ENCODE measurements at regions not wholly inside any gene's neighbourhood (a gene's known extent, or its start where the extent isn't known, plus 50 kb on each side); places are given as distances from the start of the nearest gene placed in this dataset.
A peak's percentile ranks its signal among the peaks of the same experiment; 100 is the strongest.

DNA sequence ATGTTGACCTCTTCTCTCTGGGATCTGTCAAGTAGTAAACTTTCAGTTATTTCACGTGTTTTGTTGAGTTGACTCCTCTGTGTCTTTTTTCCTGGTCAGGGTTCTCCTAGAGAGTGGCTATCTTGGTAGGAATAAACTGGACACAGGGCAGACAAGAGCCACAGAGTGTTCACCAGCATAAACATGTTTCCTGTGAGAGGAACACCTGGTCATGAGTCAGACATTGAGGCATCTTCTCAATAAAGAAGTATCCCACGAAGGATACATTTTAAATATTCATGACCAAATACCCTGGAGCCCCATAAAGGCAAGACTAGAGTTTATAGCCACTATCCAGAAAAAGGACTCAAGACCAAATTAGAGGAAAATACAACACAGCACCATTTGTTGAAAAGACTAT lies 269.7 kb upstream of the ZNF521 start:
- DNase-seq: no peak

DNA sequence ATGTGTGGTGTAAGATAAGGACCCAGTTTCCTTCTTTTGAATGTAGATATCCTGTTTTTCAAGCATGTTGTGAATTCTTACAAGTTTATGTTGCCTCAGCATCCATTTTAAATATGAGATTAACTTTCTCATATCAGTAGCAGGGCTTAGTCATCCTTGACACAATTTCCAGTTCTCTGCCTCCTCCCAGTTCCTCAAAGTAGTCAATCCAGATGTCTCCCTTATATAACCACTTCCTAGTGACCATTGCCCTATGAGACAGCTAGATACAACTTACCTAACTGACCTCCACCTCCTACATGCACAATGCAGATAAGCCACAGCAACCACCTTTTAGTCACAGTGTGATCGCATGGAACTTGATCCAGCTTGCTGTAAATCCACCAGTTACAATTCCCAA lies 269.2 kb upstream of the ZNF521 start:
- DNase-seq: no peak

DNA sequence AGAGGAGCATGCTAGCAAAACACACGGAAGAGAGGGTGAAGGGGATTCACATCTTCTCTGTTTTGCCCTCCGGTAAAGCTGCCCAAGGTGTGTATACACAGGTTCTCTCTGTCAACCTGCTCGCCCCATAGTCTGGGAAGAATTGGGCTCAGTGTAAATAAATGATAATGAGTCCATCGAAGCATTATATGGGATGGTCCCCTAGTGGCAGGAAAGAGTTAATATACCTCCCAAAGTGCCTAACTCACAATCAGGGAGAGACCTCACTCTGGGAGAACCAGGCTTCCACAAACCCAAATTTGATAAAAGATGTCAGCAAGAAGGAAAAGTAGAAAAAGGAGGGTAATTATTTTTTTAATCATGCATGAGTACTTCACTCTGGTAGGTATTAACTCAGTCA lies 262.2 kb upstream of the ZNF521 start:
- no peak for DNase-seq

DNA sequence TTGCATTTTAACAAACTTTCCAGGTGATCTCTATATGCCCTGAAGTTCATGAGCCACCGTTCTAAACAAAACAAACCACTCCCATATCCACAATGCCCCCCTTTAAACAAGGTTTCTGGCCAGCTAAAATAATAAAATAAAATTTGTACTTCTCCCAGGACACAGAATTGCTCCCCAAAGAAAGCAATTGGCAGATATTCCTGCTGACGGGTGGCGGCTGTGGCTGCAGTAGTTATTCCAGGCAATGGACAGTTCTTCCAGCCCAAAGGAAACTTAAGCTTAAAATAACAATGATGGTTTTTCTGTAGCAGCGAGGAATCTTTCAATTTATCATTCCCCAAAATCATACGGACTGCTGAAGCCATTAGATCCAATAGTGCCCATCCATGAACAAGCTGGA lies 260.5 kb upstream of the ZNF521 start:
- no peak for DNase-seq

DNA sequence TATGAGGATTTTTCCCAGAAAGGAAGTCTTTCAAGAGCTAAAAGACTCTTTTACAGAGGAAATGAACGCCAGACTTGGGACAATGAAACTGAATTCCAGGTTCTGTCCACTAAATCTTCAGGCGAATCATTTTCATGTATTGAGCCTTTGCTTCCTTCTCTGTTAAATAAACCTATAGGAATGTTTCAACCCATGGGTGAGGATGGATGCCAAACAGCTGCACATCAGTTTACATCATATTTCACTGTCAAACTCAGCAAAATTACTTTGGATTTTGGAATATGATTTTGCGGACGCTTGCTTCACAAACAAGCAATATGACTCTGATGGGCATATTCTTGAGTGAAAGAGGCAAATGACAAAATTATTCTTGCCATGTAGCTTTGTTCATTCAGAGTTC lies 256.1 kb upstream of the ZNF521 start:
- no peak for DNase-seq

DNA sequence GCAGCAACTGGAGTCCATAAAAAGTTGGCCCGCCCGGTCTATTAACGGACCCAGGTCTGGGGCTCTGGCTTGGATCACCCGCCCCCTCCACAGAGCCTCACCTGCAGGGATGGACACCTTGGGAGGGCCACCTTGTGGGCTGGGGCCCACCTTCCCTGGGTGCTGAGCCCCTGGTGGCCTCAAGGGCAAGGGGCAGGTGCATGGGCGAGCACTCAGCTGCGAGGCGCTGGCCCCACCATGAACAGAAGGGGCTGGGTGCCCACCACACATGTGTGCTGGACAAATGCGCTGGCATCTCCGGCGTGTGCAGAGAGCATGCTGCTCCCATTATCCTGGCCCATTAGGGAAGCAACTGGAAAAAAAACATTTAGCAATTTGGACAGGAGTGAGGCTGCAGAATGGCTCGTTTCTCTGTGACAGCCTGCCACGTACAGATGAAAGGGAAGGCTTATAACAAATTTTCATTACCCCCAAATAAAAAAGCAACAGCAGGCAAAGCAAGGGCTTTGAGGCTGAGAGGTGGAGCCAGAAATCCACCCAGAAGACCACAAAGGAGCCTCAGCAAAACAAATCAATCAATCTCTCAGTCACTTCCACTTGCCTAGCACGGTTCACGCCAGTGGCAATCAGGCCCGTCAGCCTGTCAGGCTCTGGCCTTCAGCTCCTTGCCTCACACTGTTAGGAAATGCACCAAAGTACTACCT lies 253.1 kb upstream of the ZNF521 start:
- no peak for DNase-seq

DNA sequence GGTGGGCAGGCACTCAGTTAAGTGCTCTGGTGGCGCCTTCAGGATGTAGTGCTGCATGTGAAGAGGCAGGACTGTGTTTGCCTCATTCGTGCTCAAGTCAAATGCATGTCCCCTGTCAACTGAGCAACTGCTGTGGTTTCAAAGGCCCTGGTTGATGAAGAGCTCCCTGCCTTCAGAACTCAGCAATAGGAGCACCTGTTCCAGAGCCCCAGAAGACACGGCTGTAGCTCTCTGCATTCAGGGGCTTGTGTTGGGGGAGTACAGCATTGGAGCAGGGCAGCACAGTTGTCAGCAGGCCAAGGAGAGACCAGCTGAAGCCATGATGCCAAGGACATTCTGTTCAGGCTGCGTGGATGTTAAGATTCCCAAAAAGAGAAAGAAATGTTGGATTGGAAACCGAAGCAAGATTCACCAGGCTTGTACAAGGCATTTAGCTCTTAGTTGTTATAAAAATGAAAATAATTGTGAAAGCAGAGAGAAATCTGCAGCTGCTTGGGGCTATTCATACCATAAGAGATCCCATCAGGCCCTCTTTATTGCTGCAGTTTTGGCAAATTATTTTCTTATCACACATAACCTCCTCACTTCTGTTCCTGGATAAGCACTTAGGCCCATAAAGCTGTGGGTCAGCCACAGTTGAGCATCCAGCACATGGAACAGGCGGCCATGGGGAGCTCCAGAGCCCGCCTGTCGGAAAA lies 252.4 kb upstream of the ZNF521 start:
- DNase-seq: no peak

DNA sequence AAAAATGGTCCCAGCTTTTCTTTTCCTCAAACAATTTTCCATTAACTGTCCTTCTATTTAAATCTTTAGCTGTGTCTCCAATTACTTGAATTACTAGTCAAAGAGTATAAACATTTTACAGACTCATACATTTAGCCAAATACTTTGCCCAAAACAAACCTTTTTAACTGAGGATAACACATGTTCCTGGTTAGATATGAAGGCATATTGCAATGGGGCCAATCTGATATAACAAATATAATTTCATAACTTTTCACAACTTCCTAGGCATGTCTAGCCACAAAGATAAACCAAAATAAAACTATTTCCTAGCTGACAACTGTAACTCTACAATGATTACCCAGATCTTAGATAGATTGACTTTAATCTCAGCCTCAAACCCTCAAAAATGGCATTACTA lies 247.5 kb upstream of the ZNF521 start:
- no peak for DNase-seq

DNA sequence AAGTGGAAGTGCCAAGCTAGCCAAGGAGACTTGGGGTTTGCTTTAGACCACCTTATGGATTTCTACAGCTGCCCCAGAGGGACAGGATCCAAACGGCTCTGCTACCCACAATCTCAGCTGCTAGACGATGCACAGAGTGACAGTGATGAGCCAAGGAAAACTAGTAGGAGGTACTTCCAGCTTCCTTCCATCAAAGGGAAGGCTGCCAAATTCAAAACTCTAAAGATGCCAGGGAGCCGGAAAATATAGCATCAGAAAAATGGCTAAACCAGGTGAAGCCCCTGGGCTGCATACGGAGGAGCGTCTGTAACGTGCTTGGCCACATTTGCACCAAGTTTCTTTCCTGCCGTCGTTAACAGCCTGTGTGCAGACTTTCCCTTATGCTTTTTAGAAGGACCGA lies 245.5 kb upstream of the ZNF521 start:
- DNase-seq: no peak

DNA sequence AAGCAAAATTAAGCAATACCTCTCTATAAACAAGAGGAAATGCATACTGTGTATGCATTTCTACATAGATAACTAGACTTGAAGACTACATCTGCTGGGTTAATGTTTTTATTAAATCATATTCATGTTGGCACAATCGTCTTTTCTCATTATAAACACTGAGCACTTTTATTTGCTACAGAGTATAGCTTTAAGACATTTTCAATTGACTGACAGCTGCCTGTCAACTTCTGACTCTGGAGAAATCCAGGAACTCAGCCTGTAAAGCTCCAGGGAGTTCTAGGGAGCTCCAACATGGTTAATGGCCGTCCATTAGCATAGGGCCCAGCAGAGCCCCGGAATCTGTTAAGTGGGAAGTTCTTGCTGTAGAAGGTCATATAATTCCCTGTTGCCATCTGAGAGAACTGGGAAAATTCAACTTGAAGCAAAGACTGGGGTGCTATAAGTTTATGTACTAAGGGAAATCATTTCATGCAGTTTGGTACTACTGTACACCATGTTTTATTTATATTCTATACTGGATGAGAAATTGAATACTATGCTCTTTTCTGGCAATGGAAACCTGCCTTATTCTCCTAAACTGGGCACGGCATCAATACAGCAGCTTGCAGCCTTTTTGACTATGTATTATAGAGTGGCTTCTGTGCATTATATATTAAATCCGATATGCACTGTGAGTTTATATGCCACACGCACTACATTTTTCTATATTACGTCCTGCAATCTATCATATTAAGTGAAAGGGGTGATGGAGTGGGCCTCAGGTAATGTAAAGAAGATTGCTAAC lies 243.5 kb upstream of the ZNF521 start:
- peak in 1 of 2 donors; percentile 11 for DNase-seq

DNA sequence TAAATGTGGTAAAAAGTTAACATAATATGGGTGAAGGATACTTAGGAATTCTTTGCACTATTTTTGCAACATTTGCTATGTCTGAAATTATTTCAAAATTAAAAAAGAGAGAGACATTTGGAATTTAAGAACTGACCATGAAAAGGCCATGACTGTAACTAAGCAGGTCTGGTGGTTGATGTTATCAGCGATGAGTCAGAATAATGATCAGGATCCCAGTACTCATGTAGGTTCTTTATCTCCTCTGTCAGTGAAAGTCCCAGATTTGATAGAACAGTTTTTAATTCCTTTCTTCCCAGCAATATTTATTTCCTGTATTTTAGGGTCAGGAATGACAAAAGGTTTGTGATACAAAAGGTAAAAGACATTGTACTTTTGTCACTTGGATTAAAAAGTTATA lies 242.4 kb upstream of the ZNF521 start:
- no peak for DNase-seq

DNA sequence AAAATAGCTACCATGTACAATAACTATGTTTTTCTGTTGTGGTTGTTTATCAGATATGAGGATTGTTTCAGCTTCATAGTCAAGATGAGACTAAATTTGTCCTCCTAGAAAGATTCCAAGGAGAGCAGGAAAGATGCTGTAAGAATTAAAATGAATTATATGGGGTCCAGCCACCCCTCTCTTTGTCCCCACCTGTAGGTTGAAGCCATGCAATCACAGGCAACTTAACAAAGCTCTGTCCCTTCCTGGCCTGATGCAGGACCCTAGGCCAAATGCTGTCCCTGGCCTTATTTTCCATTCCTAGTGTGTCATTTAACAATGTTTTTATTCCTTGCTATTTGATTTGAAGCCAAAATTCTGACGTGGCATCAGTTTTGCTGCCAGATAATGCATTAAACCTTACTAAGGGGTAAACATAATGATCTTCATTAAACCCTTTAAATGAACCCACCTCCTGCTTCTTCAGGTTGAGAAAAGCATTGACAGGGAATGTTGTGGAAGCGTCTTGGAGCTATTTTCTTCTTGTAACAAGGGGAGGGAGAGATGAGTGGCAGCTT lies 240.9 kb upstream of the ZNF521 start:
- no peak for DNase-seq

DNA sequence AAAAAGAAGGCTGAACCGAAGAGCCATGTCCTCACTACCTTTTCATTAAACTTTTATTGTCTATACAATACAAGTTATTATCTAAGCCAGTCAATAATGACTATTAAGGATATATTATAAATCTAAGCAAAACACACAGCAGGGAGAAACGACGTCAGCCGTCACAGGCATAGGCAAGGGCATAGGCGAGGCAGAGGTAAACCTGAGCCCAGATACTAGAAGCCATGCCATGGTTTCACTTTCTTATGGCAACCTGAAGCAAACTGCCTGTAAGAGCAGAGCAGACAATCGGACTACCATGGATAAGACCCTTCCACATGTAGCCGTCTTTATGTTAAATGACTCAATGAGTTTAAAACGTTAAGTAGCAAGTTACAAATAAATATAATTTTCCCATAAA lies 238.5 kb upstream of the ZNF521 start:
- DNase-seq: no peak

DNA sequence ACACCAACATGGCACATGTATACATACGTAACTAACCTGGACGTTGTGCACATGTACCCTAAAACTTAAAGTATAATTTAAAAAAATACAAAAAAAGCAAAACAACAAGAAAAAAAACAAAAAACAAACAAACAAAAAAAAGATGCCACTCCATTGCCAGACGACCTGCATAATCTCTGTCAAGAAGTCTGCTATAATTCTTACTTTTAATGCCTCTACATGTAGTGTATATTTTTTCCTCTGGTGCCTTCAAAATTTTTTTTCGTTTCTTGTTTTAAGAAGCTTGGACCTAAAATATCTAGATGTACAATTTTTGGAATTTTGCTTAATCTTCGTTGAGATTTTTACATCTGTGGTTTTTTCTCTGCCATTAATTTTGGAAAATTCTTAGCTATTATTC lies 235.6 kb upstream of the ZNF521 start:
- DNase-seq: no peak

DNA sequence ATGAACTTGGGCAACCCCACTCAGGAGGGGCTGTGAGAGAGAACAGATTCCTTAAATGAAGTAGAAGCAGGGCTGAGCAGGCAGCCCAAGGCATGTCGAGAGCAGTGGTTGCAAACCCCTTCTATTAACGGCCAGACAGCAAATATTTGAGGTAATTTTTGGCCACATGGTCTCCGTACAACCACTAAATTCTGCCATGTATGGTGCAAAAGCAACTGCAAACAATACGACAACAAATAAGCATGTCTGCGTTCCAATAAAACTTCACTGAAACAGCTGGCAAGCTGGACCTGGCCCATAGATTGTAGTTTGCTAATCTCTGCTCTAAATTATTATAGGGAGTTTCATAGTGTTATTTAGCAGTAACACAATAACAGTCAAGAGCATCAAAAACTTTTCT lies 217.0 kb upstream of the ZNF521 start:
- DNase-seq: no peak

DNA sequence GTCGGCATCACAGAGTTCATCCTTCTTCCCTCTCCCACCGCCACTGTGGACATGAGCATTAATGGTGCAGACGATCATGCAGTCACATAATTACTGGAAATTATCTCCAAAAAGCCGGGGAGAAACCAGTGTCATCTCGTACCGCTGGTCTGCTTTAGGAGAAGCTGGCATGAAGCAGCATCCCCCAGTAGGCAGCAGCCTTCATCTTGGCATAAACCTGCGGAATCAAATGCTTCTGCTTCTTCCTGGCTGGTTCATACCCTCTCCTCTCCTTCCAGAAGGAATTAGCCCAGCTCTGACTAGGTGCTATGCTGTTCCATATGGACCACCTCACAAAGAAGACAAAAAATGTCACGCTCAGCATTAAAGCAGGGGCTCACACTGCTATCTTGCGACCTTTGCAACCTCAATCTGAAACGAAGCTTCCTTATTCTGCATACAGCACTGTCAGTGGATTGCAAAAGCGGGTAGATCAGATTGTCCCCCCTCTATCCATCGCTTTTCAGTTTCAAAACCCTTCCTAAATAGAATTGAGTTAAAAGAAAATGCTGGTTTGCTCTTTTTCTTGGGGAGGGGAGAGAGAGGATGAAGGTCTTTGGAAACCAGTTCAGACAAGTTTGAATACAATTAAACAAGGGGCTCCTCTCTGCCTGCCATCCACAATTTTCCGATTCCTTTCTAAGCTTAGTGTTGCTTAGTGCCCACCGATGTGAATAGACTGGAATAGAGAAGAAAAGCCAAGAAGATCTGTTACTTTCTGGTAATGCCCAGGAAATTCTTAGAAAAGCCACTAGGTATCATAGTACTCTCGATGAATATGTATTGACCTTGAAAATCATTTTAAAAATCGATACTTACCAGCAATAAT lies 212.1 kb upstream of the ZNF521 start:
- DNase-seq: no peak

DNA sequence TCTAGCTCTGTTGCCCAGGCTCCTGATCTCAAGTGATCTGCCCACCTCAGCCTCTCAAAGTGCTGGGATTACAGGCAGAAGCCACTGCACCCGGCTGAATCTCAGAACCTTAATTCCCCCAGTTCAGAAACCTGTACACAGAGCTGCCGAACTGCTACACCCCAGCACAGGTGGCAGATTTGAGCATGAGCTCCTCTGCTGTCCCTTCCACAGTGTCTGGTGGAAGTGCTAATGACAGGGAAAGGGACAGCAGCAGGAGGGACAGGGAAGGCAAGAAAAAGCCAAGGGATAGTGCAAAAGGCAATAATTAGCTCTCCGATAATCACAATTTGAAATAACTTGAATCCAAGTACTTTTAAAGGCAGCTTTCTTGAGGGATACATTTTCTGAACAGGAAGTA lies 211.4 kb upstream of the ZNF521 start:
- no peak for DNase-seq

DNA sequence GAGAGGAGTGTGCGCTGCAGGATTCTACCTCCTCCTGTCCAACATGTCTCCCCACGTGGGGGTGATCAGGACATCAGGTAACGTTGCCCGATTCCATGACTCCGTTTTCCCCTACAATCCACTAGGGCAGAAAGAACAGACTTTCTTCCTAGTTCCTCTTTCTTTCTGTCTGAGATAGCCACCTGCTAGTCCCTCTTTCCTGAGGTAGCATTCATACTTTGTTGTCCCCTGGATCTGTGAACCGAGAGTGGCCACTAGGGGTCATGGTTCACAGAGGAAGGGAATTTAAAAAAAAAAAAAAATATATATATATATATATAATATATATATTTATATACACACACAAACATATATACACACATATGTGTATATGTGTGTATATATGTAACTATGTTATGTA lies 210.0 kb upstream of the ZNF521 start:
- DNase-seq: no peak

DNA sequence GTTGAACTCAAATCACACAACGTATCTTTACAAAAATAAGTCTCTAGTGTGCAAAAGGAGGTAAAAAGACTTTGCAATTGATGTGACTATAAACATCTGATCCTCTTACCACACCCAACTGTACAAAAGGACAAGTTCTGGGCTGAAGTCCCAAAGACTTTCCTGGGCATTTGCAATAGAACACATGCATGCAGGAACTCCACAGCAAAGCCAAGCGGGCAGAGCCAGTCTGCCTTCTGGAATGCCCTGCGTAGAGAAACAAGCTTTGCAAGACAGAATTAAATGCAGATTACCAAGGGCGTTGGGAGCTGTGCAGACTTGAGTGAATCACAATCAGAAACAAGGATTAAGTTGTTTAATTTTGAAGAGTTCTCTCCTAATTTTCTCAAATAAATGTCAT lies 208.4 kb upstream of the ZNF521 start:
- DNase-seq: no peak

DNA sequence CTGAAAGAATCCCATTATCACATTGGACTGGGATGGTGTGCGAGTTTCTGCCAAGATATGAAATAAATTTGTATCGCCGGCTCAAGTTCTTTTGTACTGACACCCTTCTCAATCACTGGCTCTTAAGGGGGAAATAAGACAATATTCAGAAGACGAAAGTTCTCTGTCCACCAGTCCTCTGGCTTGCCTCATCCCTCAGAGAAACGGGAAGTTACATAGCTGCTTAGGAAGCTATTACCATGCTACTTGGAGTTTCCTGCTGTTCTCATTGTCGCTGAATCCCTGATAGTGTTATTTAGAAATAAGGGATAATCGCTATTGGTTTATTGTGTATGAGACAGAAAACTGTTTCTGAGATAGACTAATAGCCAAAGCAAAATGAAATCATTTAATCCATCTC lies 205.0 kb upstream of the ZNF521 start:
- DNase-seq: peak; percentile 79 to 82

DNA sequence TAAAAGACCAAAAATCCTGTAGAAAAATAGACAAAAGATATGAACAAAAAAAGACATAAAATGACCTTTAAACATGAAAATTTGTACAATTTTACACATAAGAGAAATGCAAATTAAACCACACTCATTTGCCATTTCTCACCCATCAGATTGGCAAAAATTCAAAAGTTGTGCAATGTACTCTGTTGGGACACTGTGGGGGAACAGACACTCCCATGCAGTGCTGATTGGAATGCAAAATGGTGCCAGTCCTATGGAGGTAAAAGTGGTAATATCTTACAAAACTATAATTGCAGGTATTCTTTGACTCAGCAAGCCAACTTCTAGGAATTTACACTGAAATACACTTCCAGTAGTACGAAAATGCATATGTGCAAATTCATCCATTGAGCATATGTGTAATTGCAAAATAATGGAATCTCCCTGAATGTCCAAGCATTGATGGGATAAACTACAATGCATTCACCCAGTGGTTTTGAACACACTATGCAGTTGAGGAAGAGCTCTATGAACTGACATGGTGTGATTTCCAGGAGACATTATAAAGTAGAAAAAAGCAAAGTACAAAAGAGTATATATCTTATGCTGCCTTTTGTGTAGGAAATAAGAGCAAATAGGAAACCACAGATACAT lies 201.8 kb upstream of the ZNF521 start:
- DNase-seq: peak; percentile 48 to 80
